SJSA1 (cell line): ENCODE measurements at regions not wholly inside any gene's neighbourhood (a gene's known extent, or its start where the extent isn't known, plus 50 kb on each side); places are given as distances from the start of the nearest gene placed in this dataset.

ENCODE experiments used
- DNase-seq, 2 experiments: peaks; one replicate each; pipeline ENCODE4 v3.0.0-alpha.2; 2015 to 2020; ENCODE audit warnings: low spot score in 2 of 2, low read depth in 1 of 2
- H3K27ac ChIP-seq: fragments of 250-450 bp; sonication (Bioruptor Pico); 2 replicates; pipeline ENCODE4 v1.5.1; 2020; ENCODE audit warnings: mild to moderate bottlenecking, moderate library complexity
- H3K27me3 ChIP-seq: fragments of 250-450 bp; sonication (Bioruptor Pico); replicated peaks from 2 replicates; pipeline ENCODE4 v1.5.1; 2020; ENCODE audit warnings: mild to moderate bottlenecking, moderate library complexity
- H3K36me3 ChIP-seq: fragments of 250-450 bp; sonication (Bioruptor Pico); 2 replicates; pipeline ENCODE4 v1.5.1; 2020; ENCODE audit warnings: mild to moderate bottlenecking
- H3K4me1 ChIP-seq: fragments of 250-450 bp; sonication (Bioruptor Pico); replicated peaks from 2 replicates; pipeline ENCODE4 v1.6.1; 2021; ENCODE audit warnings: mild to moderate bottlenecking
- H3K4me3 ChIP-seq: fragments of 250-450 bp; sonication (Bioruptor Pico); 2 replicates; pipeline ENCODE4 v1.5.1; 2020; ENCODE audit warnings: mild to moderate bottlenecking
- H3K9me3 ChIP-seq: fragments of 250-450 bp; sonication (Bioruptor Pico); replicated peaks from 2 replicates; pipeline ENCODE4 v1.5.1; 2020; ENCODE audit warnings: mild to moderate bottlenecking

GRCh38 chr7:15862016-15862780 lies 175.7 kb upstream of the MEOX2 start:
- Histone ChIP-seq H3K27ac (no peak overlapping the region), H3K4me3 (no peak overlapping the region), H3K4me1 (no peaks in the 10 kb centered on the region), H3K27me3 (no peaks in the 10 kb centered on the region), H3K36me3 (no peaks in the 10 kb centered on the region), H3K9me3 (no peaks in the 10 kb centered on the region)
- DNase-seq: no peak

- H3K4me3 ChIP-seq: no peak overlapping the region
- H3K27me3 ChIP-seq: no peaks in the 10 kb centered on the region
- no peak for DNase-seq
- no peaks in the 10 kb centered on the region for H3K9me3 ChIP-seq
- no peaks in the 10 kb centered on the region for H3K36me3 ChIP-seq
- H3K4me1 ChIP-seq: no peaks in the 10 kb centered on the region
- H3K27ac ChIP-seq: no peak overlapping the region
These were observed 173.9 kb upstream of the MEOX2 start for GRCh38 chr7:15860264-15860949.

- Histone ChIP-seq H3K36me3 (no peaks in the 10 kb centered on the region), H3K9me3 (no peaks in the 10 kb centered on the region), H3K27me3 (no peaks in the 10 kb centered on the region), H3K4me3 (no peak overlapping the region), H3K27ac (no peak overlapping the region), H3K4me1 (no peaks in the 10 kb centered on the region)
- DNase-seq: no peak
These were observed 170.5 kb upstream of the MEOX2 start for GRCh38 chr7:15857026-15857425.

GRCh38 chr7:15856311-15856710 lies 169.8 kb upstream of the MEOX2 start:
- H3K27me3 ChIP-seq: no peaks in the 10 kb centered on the region
- H3K9me3 ChIP-seq: no peaks in the 10 kb centered on the region
- no peak overlapping the region for H3K4me3 ChIP-seq
- no peak overlapping the region for H3K27ac ChIP-seq
- no peaks in the 10 kb centered on the region for H3K36me3 ChIP-seq
- H3K4me1 ChIP-seq: no peaks in the 10 kb centered on the region
- DNase-seq: no peak

GRCh38 chr7:15855525-15856109 lies 169.1 kb upstream of the MEOX2 start:
- no peaks in the 10 kb centered on the region for H3K36me3 ChIP-seq
- H3K4me3 ChIP-seq: no peak overlapping the region
- no peak for DNase-seq
- H3K27ac ChIP-seq: no peak overlapping the region
- H3K9me3 ChIP-seq: no peaks in the 10 kb centered on the region
- no peaks in the 10 kb centered on the region for H3K4me1 ChIP-seq
- H3K27me3 ChIP-seq: no peaks in the 10 kb centered on the region

GRCh38 chr7:15854841-15855524 lies 168.5 kb upstream of the MEOX2 start:
- H3K36me3 ChIP-seq: no peaks in the 10 kb centered on the region
- no peaks in the 10 kb centered on the region for H3K4me1 ChIP-seq
- DNase-seq: no peak

GRCh38 chr7:15853832-15854470 lies 167.5 kb upstream of the MEOX2 start:
- H3K27me3 ChIP-seq: no peaks in the 10 kb centered on the region
- no peak overlapping the region for H3K27ac ChIP-seq
- H3K36me3 ChIP-seq: no peaks in the 10 kb centered on the region
- H3K4me3 ChIP-seq: no peak overlapping the region
- no peaks in the 10 kb centered on the region for H3K4me1 ChIP-seq
- no peaks in the 10 kb centered on the region for H3K9me3 ChIP-seq
- DNase-seq: no peak

More at GRCh38 chr7:15854841-15855524, 168.5 kb upstream of the MEOX2 start:
- Histone ChIP-seq H3K4me3 (no peak overlapping the region), H3K27ac (no peak overlapping the region), H3K9me3 (no peaks in the 10 kb centered on the region), H3K27me3 (no peaks in the 10 kb centered on the region)

GRCh38 chr7:15851201-15851600 lies 164.7 kb upstream of the MEOX2 start:
- H3K27ac ChIP-seq: no peak overlapping the region
- no peak for DNase-seq
- no peaks in the 10 kb centered on the region for H3K4me1 ChIP-seq
- no peaks in the 10 kb centered on the region for H3K27me3 ChIP-seq
- no peaks in the 10 kb centered on the region for H3K9me3 ChIP-seq
- H3K4me3 ChIP-seq: no peak overlapping the region
- H3K36me3 ChIP-seq: no peaks in the 10 kb centered on the region

GRCh38 chr7:15848901-15849300 lies 162.4 kb upstream of the MEOX2 start:
- Histone ChIP-seq H3K27ac (no peak overlapping the region), H3K27me3 (no peaks in the 10 kb centered on the region), H3K4me1 (no peaks in the 10 kb centered on the region), H3K4me3 (no peak overlapping the region), H3K9me3 (no peaks in the 10 kb centered on the region), H3K36me3 (no peaks in the 10 kb centered on the region)
- no peak for DNase-seq

GRCh38 chr7:15848362-15848761 lies 161.9 kb upstream of the MEOX2 start:
- no peaks in the 10 kb centered on the region for H3K9me3 ChIP-seq
- H3K27ac ChIP-seq: no peak overlapping the region
- no peak for DNase-seq
- no peaks in the 10 kb centered on the region for H3K27me3 ChIP-seq
- H3K4me3 ChIP-seq: no peak overlapping the region
- no peaks in the 10 kb centered on the region for H3K36me3 ChIP-seq
- no peaks in the 10 kb centered on the region for H3K4me1 ChIP-seq

- H3K4me3 ChIP-seq: no peak overlapping the region
- H3K36me3 ChIP-seq: no peaks in the 10 kb centered on the region
- no peaks in the 10 kb centered on the region for H3K27me3 ChIP-seq
- no peak overlapping the region for H3K27ac ChIP-seq
- DNase-seq: no peak
- no peaks in the 10 kb centered on the region for H3K9me3 ChIP-seq
- H3K4me1 ChIP-seq: no peaks in the 10 kb centered on the region
These were observed 159.4 kb upstream of the MEOX2 start for GRCh38 chr7:15845868-15846267.

- H3K9me3 ChIP-seq: no peaks in the 10 kb centered on the region
- H3K4me1 ChIP-seq: no peaks in the 10 kb centered on the region
- no peaks in the 10 kb centered on the region for H3K27me3 ChIP-seq
- H3K27ac ChIP-seq: no peak overlapping the region
- no peak overlapping the region for H3K4me3 ChIP-seq
- DNase-seq: no peak
- H3K36me3 ChIP-seq: no peaks in the 10 kb centered on the region
These were observed 159.0 kb upstream of the MEOX2 start for GRCh38 chr7:15845461-15845860.

GRCh38 chr7:15839416-15840100 lies 153.1 kb upstream of the MEOX2 start:
- H3K9me3 ChIP-seq: no peaks in the 10 kb centered on the region
- no peaks in the 10 kb centered on the region for H3K4me1 ChIP-seq
- H3K4me3 ChIP-seq: no peak overlapping the region
- H3K27ac ChIP-seq: no peak overlapping the region
- no peaks in the 10 kb centered on the region for H3K27me3 ChIP-seq
- no peaks in the 10 kb centered on the region for H3K36me3 ChIP-seq
- DNase-seq: no peak
